ENCODE measurements at regions not wholly inside any gene's neighbourhood (a gene's known extent, or its start where the extent isn't known, plus 50 kb on each side); places are given as distances from the start of the nearest gene placed in this dataset.

GRCh38 chr6:53974941-53975340 is 136.3 kb upstream of the MLIP start:
- Mint-ChIP-seq H3K4me1 (peaks cover 11% of the 10 kb centered on the region), H3K27ac (no peak overlapping the region)

GRCh38 chr6:53975941-53976615 is 135.2 kb upstream of the MLIP start:
- TF ChIP-seq CTCF (IDR thresholded peaks at IDR 0.05; ENCODE audit: unreplicated experiment) = no peak
- Mint-ChIP-seq H3K9me3 (peaks cover 7% of the 10 kb centered on the region), H3K27me3 (ENCODE audit: low read depth) (no peaks in the 10 kb centered on the region), H3K4me3 (no peak overlapping the region), H3K27ac (peak overlapping the region; percentile 36), H3K4me1 (peaks cover 11% of the 10 kb centered on the region), H3K36me3 (no peaks in the 10 kb centered on the region)
- no peak for DNase-seq (ENCODE audit: low spot score in 2 of 2, unreplicated experiment in 2 of 2)

More at GRCh38 chr6:53974941-53975340, 136.3 kb upstream of the MLIP start:
- Mint-ChIP-seq H3K36me3 (no peaks in the 10 kb centered on the region), H3K4me3 (no peak overlapping the region), H3K9me3 (peaks cover 3% of the 10 kb centered on the region), H3K27me3 (ENCODE audit: low read depth) (no peaks in the 10 kb centered on the region)
- no peak for DNase-seq (ENCODE audit: low spot score in 2 of 2, unreplicated experiment in 2 of 2)
- no peak for TF ChIP-seq CTCF (IDR thresholded peaks at IDR 0.05; ENCODE audit: unreplicated experiment)

- Mint-ChIP-seq H3K4me3 (no peak overlapping the region), H3K27ac (no peak overlapping the region)
- TF ChIP-seq CTCF (IDR thresholded peaks at IDR 0.05; ENCODE audit: unreplicated experiment) = no peak
Measured at GRCh38 chr6:53977551-53977950, 133.7 kb upstream of the MLIP start.

GRCh38 chr6:53979468-53980067 is 131.7 kb upstream of the MLIP start:
- Mint-ChIP-seq H3K9me3 (peaks cover 3% of the 10 kb centered on the region), H3K4me1 (peaks cover 13% of the 10 kb centered on the region), H3K27me3 (ENCODE audit: low read depth) (no peaks in the 10 kb centered on the region), H3K36me3 (no peaks in the 10 kb centered on the region), H3K4me3 (no peak overlapping the region), H3K27ac (no peak overlapping the region)
- TF ChIP-seq CTCF (IDR thresholded peaks at IDR 0.05; ENCODE audit: unreplicated experiment) = peak; percentile 97
- no peak for DNase-seq (ENCODE audit: low spot score in 2 of 2, unreplicated experiment in 2 of 2)

More at GRCh38 chr6:53977551-53977950, 133.7 kb upstream of the MLIP start:
- no peak for DNase-seq (ENCODE audit: low spot score in 2 of 2, unreplicated experiment in 2 of 2)
- no peaks in the 10 kb centered on the region for H3K27me3 Mint-ChIP-seq (ENCODE audit: low read depth)
- peaks cover 7% of the 10 kb centered on the region for H3K9me3 Mint-ChIP-seq
- no peaks in the 10 kb centered on the region for H3K36me3 Mint-ChIP-seq
- H3K4me1 Mint-ChIP-seq = peaks cover 11% of the 10 kb centered on the region

GRCh38 chr6:53982366-53983050 is 128.7 kb upstream of the MLIP start:
- H3K36me3 Mint-ChIP-seq = no peaks in the 10 kb centered on the region

More at GRCh38 chr6:53982366-53983050, 128.7 kb upstream of the MLIP start:
- Mint-ChIP-seq H3K4me1 (peaks cover 10% of the 10 kb centered on the region), H3K4me3 (no peak overlapping the region), H3K9me3 (peaks cover 3% of the 10 kb centered on the region), H3K27ac (no peak overlapping the region), H3K27me3 (ENCODE audit: low read depth) (peaks cover 1% of the 10 kb centered on the region)
- no peak for TF ChIP-seq CTCF (IDR thresholded peaks at IDR 0.05; ENCODE audit: unreplicated experiment)
- no peak for DNase-seq (ENCODE audit: low spot score in 2 of 2, unreplicated experiment in 2 of 2)
